ENCODE measurements at regions not wholly inside any gene's neighbourhood (a gene's known extent, or its start where the extent isn't known, plus 50 kb on each side); places are given as distances from the start of the nearest gene placed in this dataset.

DNA sequence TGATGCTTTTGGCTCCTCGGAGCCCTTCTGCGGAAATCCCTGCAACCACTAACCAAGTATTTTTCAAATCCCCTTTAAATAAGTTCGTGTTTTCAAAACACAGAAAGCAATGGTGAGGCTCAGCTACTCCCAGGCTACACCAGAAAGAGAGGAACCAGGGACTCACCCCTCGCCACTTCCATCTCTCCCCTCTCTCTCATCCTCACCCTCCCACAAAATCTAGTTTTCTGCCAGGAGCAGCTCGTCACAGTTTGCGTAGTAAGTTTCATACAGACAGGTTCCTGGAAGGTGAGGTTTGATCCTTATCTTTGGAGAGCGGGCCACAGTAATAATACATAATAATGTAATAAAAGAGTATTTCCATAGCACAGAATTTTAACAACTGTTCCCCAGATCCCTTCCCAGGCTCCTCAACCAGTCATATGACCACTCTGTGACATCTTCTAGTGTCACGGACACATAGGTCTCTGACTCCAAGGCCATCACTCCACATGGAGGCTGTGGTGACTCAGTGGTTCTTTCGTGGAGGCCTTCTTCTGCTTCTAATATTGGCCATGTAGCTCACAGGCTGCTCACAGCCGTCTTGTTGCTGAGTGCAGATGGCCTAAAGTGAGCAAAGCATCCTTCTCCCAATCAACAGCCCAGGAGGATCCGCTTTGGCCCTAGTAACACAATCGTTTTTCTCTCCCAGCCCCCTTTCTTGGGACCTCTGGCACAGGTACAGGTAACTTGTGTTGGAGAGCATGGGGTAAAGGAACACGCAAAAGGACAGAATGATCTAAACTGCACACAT, 295.7 kb downstream of the CDC5L start:
- Histone ChIP-seq H4K20me1 (ENCODE audit: insufficient read depth) (no peaks in the 10 kb centered on the region), H3K9ac (ENCODE audit: low read length) (no peak overlapping the region), H3K27ac (ENCODE audit: low read length) (no peak overlapping the region), H3K9me2 (ENCODE audit: insufficient read depth, low read length) (no peaks in the 10 kb centered on the region), H3F3A (ENCODE audit: insufficient read depth, low read length, poor library complexity, severe bottlenecking) (no peaks in the 10 kb centered on the region), H3K36me3 (ENCODE audit: insufficient read depth, low read length) (no peaks in the 10 kb centered on the region), H3K79me2 (replicated peaks; ENCODE audit: insufficient read depth, low read length) (no peaks in the 10 kb centered on the region), H3K27me3 (ENCODE audit: insufficient read depth, low read depth, low read length) (no peaks in the 10 kb centered on the region), H2AFZ (ENCODE audit: low read depth, low read length) (no peak overlapping the region), H3K4me2 (ENCODE audit: low read length) (no peak overlapping the region), H3K4me3 (ENCODE audit: low read length) (no peak overlapping the region), H3K9me3 (ENCODE audit: low read length) (peaks cover 3% of the 10 kb centered on the region)
- TF ChIP-seq MXI1 (conservative IDR thresholded peaks at IDR 0.05; ENCODE audit: poor library complexity, severe bottlenecking) (no peak), EP300 (conservative IDR thresholded peaks at IDR 0.05; ENCODE audit: poor library complexity, severe bottlenecking) (no peak), RAD21 (conservative IDR thresholded peaks at IDR 0.05) (no peak), POLR2AphosphoS5 (IDR thresholded peaks at IDR 0.05) (no peak), TAF1 (IDR thresholded peaks at IDR 0.05; ENCODE audit: low read depth) (no peak), EZH2 (IDR thresholded peaks at IDR 0.05; ENCODE audit: borderline replicate concordance, insufficient read depth, low read length, poor library complexity, severe bottlenecking) (no peak), SMC3 (conservative IDR thresholded peaks at IDR 0.05; ENCODE audit: poor library complexity) (no peak)
- TF ChIP-seq, protein P1, sequence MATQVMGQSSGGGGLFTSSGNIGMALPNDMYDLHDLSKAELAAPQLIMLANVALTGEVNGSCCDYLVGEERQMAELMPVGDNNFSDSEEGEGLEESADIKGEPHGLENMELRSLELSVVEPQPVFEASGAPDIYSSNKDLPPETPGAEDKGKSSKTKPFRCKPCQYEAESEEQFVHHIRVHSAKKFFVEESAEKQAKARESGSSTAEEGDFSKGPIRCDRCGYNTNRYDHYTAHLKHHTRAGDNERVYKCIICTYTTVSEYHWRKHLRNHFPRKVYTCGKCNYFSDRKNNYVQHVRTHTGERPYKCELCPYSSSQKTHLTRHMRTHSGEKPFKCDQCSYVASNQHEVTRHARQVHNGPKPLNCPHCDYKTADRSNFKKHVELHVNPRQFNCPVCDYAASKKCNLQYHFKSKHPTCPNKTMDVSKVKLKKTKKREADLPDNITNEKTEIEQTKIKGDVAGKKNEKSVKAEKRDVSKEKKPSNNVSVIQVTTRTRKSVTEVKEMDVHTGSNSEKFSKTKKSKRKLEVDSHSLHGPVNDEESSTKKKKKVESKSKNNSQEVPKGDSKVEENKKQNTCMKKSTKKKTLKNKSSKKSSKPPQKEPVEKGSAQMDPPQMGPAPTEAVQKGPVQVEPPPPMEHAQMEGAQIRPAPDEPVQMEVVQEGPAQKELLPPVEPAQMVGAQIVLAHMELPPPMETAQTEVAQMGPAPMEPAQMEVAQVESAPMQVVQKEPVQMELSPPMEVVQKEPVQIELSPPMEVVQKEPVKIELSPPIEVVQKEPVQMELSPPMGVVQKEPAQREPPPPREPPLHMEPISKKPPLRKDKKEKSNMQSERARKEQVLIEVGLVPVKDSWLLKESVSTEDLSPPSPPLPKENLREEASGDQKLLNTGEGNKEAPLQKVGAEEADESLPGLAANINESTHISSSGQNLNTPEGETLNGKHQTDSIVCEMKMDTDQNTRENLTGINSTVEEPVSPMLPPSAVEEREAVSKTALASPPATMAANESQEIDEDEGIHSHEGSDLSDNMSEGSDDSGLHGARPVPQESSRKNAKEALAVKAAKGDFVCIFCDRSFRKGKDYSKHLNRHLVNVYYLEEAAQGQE (IDR thresholded peaks at IDR 0.05; ENCODE audit: borderline replicate concordance) = no peak
- TF ChIP-seq, protein P2, sequence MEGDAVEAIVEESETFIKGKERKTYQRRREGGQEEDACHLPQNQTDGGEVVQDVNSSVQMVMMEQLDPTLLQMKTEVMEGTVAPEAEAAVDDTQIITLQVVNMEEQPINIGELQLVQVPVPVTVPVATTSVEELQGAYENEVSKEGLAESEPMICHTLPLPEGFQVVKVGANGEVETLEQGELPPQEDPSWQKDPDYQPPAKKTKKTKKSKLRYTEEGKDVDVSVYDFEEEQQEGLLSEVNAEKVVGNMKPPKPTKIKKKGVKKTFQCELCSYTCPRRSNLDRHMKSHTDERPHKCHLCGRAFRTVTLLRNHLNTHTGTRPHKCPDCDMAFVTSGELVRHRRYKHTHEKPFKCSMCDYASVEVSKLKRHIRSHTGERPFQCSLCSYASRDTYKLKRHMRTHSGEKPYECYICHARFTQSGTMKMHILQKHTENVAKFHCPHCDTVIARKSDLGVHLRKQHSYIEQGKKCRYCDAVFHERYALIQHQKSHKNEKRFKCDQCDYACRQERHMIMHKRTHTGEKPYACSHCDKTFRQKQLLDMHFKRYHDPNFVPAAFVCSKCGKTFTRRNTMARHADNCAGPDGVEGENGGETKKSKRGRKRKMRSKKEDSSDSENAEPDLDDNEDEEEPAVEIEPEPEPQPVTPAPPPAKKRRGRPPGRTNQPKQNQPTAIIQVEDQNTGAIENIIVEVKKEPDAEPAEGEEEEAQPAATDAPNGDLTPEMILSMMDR (IDR thresholded peaks at IDR 0.05; ENCODE audit: poor library complexity, severe bottlenecking) = no peak

DNA sequence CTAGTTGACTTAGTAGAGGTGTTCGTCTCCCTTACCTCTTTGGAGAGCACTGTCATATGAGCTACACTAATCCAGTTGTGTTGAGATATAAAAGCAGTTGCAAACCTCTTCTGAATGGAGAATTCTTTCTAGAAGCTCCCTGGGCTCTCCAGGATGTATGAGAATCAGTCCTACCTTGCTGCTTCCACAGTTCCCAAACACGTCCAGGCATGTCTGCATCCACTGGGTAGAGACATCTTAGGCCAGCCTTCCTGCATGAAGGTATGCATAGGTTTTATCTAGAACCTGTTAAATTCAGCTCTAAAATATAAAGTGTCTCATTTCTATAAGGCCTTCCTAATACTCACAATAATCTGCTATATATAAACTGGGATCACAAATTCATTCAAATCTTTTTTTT, 297.7 kb downstream of the CDC5L start:
- Histone ChIP-seq H2AFZ (ENCODE audit: low read depth, low read length) (no peak overlapping the region), H3K9me3 (ENCODE audit: low read length) (peaks cover 3% of the 10 kb centered on the region), H3K27me3 (ENCODE audit: insufficient read depth, low read depth, low read length) (no peaks in the 10 kb centered on the region), H3K79me2 (replicated peaks; ENCODE audit: insufficient read depth, low read length) (no peaks in the 10 kb centered on the region), H4K20me1 (ENCODE audit: insufficient read depth) (no peaks in the 10 kb centered on the region), H3K36me3 (ENCODE audit: insufficient read depth, low read length) (no peaks in the 10 kb centered on the region), H3F3A (ENCODE audit: insufficient read depth, low read length, poor library complexity, severe bottlenecking) (no peaks in the 10 kb centered on the region), H3K27ac (ENCODE audit: low read length) (no peak overlapping the region), H3K9me2 (ENCODE audit: insufficient read depth, low read length) (no peaks in the 10 kb centered on the region), H3K4me3 (ENCODE audit: low read length) (no peak overlapping the region), H3K9ac (ENCODE audit: low read length) (no peak overlapping the region), H3K4me2 (ENCODE audit: low read length) (no peak overlapping the region)
- TF ChIP-seq SMC3 (conservative IDR thresholded peaks at IDR 0.05; ENCODE audit: poor library complexity) = no peak
- TF ChIP-seq, protein P1 (IDR thresholded peaks at IDR 0.05; ENCODE audit: borderline replicate concordance) = no peak
- no peak for TF ChIP-seq EP300 (conservative IDR thresholded peaks at IDR 0.05; ENCODE audit: poor library complexity, severe bottlenecking)
- TF ChIP-seq EZH2 (IDR thresholded peaks at IDR 0.05; ENCODE audit: borderline replicate concordance, insufficient read depth, low read length, poor library complexity, severe bottlenecking) = no peak
- no peak for TF ChIP-seq MXI1 (conservative IDR thresholded peaks at IDR 0.05; ENCODE audit: poor library complexity, severe bottlenecking)
- TF ChIP-seq TAF1 (IDR thresholded peaks at IDR 0.05; ENCODE audit: low read depth) = no peak
- TF ChIP-seq POLR2AphosphoS5 (IDR thresholded peaks at IDR 0.05) = no peak
- TF ChIP-seq RAD21 (conservative IDR thresholded peaks at IDR 0.05) = no peak
- TF ChIP-seq, protein P2 (IDR thresholded peaks at IDR 0.05; ENCODE audit: poor library complexity, severe bottlenecking) = no peak

Measured in neural cell (in vitro differentiated cells).